NCI-H187 (cell line): ENCODE measurements at regions not wholly inside any gene's neighbourhood (a gene's known extent, or its start where the extent isn't known, plus 50 kb on each side); places are given as distances from the start of the nearest gene placed in this dataset.

ENCODE experiments used
- DNase-seq, 2 experiments: peaks; one replicate each; lab custom pipeline; 2025; lab: John Stamatoyannopoulos, UW

DNA sequence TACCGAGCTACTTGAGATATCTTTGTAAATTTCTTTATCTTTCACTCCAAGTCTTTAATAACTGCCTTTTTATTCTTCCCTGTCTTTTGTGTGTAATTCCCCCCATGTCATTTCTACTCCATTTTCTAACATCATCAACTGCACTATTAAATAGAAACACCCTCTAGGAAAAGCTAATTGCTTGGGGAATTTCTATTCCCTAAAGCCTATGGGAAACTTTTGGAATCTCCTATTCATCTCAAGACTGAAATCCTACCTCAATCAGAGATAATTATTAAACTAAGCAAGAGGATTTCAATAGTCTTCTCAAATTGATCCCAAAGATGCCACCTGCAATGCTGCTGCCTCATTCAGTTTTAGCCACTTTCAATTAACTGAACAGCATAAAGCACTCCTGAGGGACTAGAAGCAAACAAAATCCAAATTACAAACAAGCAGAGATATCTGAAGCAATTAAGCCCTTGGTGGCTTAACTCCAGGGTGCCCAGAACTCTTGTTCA is 598.7 kb downstream of the IGSF11 start:
- no peak for DNase-seq

DNA sequence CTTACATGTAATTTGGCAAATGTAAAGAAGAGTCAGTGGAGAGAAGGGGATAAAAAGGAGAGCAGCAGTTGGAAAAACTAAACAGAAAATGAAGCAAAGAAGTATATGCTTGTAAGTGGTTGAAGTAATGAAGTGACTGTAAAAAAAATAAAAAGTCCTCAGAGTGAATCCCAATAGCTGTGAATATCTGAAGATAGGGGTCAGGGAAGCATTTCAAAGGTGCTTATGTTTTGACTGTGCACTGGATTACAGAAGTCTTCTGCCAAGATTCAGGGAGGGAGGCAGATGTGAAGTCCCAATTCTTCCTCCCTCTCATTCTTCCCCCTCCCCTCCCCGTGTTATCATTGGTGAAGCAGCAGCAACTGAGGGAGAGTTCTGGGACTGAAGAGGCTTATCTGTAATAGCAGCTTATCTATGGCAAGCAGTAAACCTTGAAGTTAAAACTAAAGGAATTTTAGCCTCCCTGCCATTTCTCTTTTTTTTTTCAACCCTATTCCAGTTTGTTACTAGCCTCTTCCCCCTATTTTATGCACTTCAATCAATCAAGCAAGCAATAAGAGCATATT is 597.9 kb downstream of the IGSF11 start:
- no peak for DNase-seq

- no peak for DNase-seq
Measured at GRCh38 chr3:118445036-118445435, 589.6 kb downstream of the IGSF11 start.

DNA sequence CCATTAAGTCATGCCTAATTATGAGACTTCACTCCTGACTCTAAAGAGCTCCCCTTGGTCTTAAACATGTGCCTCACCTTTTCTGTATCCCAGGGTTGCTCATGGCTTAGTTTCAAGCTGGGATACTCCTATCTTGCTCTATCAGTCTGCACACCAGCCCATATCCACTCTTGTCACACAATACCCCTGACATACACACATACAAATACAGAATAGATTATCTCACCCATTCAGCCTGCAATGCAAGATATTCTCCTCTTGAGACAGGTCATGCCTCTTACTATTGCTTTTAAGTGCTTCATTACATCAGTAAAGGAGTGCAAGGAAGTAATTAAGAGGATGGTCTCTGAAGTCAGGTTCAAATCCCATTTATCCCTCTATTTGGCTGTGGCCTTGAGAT is 587.3 kb downstream of the IGSF11 start:
- no peak for DNase-seq

GRCh38 chr3:118466795-118467330 is 567.8 kb downstream of the IGSF11 start:
- no peak for DNase-seq

- no peak for DNase-seq
Measured at GRCh38 chr3:118468801-118469200, 565.8 kb downstream of the IGSF11 start.

- DNase-seq, result no peak
Measured at GRCh38 chr3:118472586-118472985, 562.1 kb downstream of the IGSF11 start.

DNA sequence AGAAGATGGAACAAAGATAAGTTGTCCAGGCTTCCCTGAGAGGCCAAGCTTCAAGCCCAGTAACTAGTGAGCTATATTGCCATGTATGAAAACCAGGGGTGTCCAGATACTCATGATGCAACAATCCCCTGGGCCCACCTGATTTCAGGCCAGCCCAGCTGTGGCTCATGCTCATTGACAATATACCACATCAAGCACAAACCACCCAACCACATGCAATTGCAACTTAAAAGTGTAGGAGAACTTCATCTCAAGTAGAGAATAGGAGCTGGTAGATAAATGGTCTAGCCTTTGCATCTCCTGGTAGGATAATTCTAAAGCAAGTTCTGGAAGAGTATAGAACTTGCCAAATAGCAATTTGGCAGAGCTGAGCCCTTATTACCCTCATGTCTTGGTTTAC is 561.3 kb downstream of the IGSF11 start:
- no peak for DNase-seq

DNA sequence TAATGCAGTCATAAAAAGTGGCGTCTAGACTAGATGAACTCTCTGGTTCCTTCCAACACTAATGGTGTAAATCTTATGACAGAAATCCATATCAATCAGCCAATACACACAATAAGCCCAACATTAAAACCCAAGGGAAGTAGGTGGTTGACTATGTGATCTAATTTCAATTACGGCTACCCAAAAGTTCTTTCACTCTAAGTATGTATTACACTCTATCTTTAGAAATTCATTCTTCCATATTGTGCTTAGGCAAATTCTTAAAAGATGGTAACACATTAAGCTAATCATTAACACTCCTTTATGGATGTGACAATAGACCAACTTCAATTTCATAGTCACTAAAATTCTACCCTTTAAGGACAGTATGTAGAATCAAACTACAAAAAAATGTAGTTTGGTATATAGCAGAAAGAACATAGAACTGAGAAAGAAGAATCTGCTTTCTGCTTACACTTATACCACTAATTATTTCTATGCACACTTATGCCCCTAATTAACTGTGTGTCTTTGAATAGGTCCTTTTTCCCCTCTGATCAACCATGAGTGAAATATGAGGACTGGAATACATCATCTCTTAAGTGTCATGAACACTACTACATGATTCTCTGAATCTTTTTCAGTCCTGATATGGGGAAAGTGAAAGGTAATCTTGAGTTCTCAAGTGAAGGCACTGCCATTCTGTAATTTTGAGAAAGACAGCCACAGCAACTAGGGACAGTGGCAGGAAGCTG is 557.6 kb downstream of the IGSF11 start:
- DNase-seq, result no peak

DNA sequence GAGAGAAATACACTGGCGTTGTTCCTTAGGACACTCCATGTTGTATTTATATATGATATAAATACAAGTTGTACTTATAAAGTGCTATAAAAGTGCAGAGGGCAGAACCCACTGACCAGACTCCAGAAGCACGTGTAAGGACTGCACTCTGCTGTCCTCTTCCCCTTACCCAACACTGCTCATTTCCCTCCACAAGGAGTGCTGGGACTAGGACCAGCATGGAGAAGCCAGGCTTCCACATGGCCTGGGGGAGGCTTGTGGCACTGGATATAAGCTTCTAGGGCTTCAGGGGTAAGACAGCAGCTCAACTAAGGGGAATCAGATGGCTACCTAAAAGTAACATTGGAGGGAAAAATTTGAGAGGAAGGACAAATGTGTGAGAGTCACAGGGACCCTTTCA is 556.9 kb downstream of the IGSF11 start:
- DNase-seq, result no peak

- no peak for DNase-seq
Measured at GRCh38 chr3:118478706-118479276, 555.9 kb downstream of the IGSF11 start.

DNA sequence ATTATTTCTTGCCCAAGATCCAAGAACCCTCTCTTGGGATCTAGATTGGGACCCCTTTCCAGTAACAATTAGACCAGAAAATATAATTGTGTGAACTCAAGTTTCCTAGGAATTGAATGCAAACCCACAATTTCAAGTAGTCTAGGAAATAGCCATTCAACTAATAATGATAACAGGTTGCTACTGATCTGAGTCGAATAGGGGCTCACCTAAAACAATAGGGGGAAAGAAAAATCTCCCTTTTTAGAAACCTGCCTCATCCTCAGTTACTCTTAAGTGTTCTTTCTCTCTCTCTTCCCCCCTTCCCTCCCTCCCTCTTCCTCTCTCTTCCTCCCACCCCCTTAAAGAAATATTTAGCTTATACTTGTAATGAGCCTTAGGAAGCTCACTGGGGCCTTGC is 555.3 kb downstream of the IGSF11 start:
- no peak for DNase-seq

- no peak for DNase-seq
Measured at GRCh38 chr3:118480101-118480860, 554.4 kb downstream of the IGSF11 start.

DNA sequence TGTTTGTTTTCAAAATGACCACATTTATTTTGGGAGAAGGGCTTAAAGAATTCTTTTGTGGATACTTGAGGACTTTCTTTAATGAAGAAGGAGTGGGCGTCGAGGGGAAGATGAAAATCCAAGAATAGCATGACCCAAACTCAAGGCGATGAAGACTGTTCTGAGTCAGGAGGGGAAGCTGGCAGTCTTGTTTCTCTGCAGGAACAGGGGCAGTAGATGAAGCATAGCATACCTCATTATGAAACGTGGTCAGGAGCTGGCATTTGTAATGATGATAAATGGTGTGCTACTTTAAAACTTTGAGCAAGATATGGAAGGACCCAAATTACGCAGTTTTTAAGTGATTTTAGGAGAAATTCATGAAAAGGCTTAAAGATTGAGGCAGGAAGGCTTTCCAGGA is 549.0 kb downstream of the IGSF11 start:
- DNase-seq, result no peak

DNA sequence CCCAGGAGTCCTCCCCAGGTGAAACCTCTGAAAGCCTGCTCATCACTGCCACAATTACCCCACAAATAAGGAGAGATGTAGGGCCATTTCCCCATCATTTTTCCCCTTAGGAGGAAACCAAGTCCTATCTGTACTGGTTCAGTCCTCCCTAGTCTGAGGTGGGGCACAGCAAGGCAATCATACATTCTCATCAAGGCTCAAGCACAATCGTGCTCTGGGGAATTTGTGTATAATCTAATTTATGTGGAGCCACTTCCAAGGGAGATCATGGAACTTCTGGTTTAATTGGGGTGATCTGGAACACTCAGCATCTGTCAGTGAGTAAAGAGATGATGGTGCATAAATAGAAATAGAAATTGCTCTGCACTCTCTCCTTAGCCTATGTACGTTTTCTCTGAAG is 546.9 kb downstream of the IGSF11 start:
- DNase-seq, result no peak

- DNase-seq, result no peak
Measured at GRCh38 chr3:118488732-118489131, 545.9 kb downstream of the IGSF11 start.

- no peak for DNase-seq
Measured at GRCh38 chr3:118495206-118495605, 539.4 kb downstream of the IGSF11 start.

- DNase-seq, result no peak
Measured at GRCh38 chr3:118497274-118497673, 537.4 kb downstream of the IGSF11 start.

- DNase-seq, result no peak
Measured at GRCh38 chr3:118501152-118501551, 533.5 kb downstream of the IGSF11 start.

- DNase-seq, result no peak
Measured at GRCh38 chr3:118504906-118505305, 529.7 kb downstream of the IGSF11 start.

GRCh38 chr3:118505784-118506183 is 528.9 kb downstream of the IGSF11 start:
- DNase-seq, result no peak

DNA sequence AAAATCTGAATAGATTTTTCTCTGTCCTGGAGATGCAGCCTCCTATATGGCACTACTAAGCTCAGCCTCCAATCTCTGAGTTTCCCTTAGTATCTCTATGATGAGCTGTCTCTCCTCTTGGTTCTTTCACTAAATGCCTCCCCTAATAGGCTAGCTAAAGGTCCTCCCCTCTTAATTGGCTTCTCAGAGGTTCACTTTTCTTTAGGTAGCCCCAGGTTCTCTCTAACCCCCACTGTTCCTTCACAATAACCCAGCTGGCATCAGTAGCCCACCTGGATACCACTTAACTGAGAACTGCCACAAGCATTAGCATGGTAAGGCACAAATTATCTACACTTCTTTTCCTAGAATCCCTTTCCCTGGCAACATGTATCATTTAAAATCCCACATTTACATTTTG is 523.2 kb downstream of the IGSF11 start:
- no peak for DNase-seq
